ENCODE measurements at regions not wholly inside any gene's neighbourhood (a gene's known extent, or its start where the extent isn't known, plus 50 kb on each side); places are given as distances from the start of the nearest gene placed in this dataset.

- TF ChIP-seq, protein P1, sequence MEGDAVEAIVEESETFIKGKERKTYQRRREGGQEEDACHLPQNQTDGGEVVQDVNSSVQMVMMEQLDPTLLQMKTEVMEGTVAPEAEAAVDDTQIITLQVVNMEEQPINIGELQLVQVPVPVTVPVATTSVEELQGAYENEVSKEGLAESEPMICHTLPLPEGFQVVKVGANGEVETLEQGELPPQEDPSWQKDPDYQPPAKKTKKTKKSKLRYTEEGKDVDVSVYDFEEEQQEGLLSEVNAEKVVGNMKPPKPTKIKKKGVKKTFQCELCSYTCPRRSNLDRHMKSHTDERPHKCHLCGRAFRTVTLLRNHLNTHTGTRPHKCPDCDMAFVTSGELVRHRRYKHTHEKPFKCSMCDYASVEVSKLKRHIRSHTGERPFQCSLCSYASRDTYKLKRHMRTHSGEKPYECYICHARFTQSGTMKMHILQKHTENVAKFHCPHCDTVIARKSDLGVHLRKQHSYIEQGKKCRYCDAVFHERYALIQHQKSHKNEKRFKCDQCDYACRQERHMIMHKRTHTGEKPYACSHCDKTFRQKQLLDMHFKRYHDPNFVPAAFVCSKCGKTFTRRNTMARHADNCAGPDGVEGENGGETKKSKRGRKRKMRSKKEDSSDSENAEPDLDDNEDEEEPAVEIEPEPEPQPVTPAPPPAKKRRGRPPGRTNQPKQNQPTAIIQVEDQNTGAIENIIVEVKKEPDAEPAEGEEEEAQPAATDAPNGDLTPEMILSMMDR (IDR thresholded peaks at IDR 0.05; ENCODE audit: unreplicated experiment), result no peak
- peaks cover 11% of the 10 kb centered on the region for H3K4me1 Mint-ChIP-seq (ENCODE audit: unreplicated experiment)
- DNase-seq (ENCODE audit: low spot score), result no peak
Measured at GRCh38 chr17:72343911-72344310, 223.1 kb downstream of the SOX9 start.

GRCh38 chr17:72344613-72345012 lies 223.8 kb downstream of the SOX9 start:
- peaks cover 4% of the 10 kb centered on the region for H3K4me1 Mint-ChIP-seq (ENCODE audit: unreplicated experiment)
- no peak for DNase-seq (ENCODE audit: low spot score)
- no peaks in the 10 kb centered on the region for H3K36me3 Mint-ChIP-seq (ENCODE audit: low read depth, unreplicated experiment)
- no peaks in the 10 kb centered on the region for H3K9me3 Mint-ChIP-seq (ENCODE audit: unreplicated experiment)
- peaks cover 11% of the 10 kb centered on the region for H3K27me3 Mint-ChIP-seq (ENCODE audit: unreplicated experiment)
- no peak overlapping the region for H3K4me3 Mint-ChIP-seq (ENCODE audit: unreplicated experiment)
- TF ChIP-seq, protein P1 (IDR thresholded peaks at IDR 0.05; ENCODE audit: unreplicated experiment), result no peak
- H3K27ac Mint-ChIP-seq (ENCODE audit: unreplicated experiment), result no peak overlapping the region

More at GRCh38 chr17:72343911-72344310, 223.1 kb downstream of the SOX9 start:
- no peak overlapping the region for H3K27ac Mint-ChIP-seq (ENCODE audit: unreplicated experiment)
- H3K36me3 Mint-ChIP-seq (ENCODE audit: low read depth, unreplicated experiment), result no peaks in the 10 kb centered on the region
- H3K27me3 Mint-ChIP-seq (ENCODE audit: unreplicated experiment), result peaks cover 10% of the 10 kb centered on the region
- no peaks in the 10 kb centered on the region for H3K9me3 Mint-ChIP-seq (ENCODE audit: unreplicated experiment)
- no peak overlapping the region for H3K4me3 Mint-ChIP-seq (ENCODE audit: unreplicated experiment)

DNA sequence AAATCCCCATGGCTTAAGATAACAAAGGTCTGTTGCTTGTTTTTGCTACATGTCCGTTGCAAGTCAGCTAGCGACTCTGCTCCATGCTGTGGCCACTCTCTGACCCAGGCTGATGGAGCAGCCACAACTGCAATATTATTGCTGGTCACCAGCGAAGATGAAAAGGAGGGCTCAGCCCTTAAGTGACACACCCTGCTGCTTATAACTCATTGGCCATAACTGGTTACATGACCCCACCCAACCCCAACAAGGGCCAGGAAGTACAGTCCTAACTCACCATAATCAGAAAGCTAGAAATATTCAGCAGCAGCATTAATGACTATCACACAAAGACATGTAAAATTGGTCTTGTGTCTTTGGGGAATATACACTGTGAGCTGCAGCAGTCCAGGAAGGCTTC lies 224.3 kb downstream of the SOX9 start:
- TF ChIP-seq, protein P1 (IDR thresholded peaks at IDR 0.05; ENCODE audit: unreplicated experiment), result no peak
- H3K4me3 Mint-ChIP-seq (ENCODE audit: unreplicated experiment), result no peak overlapping the region
- H3K36me3 Mint-ChIP-seq (ENCODE audit: low read depth, unreplicated experiment), result no peaks in the 10 kb centered on the region
- H3K27me3 Mint-ChIP-seq (ENCODE audit: unreplicated experiment), result peaks cover 11% of the 10 kb centered on the region
- peaks cover 3% of the 10 kb centered on the region for H3K4me1 Mint-ChIP-seq (ENCODE audit: unreplicated experiment)
- no peaks in the 10 kb centered on the region for H3K9me3 Mint-ChIP-seq (ENCODE audit: unreplicated experiment)
- H3K27ac Mint-ChIP-seq (ENCODE audit: unreplicated experiment), result no peak overlapping the region
- no peak for DNase-seq (ENCODE audit: low spot score)

GRCh38 chr17:72345536-72345935 lies 224.7 kb downstream of the SOX9 start:
- peaks cover 3% of the 10 kb centered on the region for H3K4me1 Mint-ChIP-seq (ENCODE audit: unreplicated experiment)
- H3K27me3 Mint-ChIP-seq (ENCODE audit: unreplicated experiment), result peaks cover 11% of the 10 kb centered on the region
- DNase-seq (ENCODE audit: low spot score), result no peak
- no peaks in the 10 kb centered on the region for H3K9me3 Mint-ChIP-seq (ENCODE audit: unreplicated experiment)
- TF ChIP-seq, protein P1 (IDR thresholded peaks at IDR 0.05; ENCODE audit: unreplicated experiment), result no peak
- H3K27ac Mint-ChIP-seq (ENCODE audit: unreplicated experiment), result no peak overlapping the region
- no peaks in the 10 kb centered on the region for H3K36me3 Mint-ChIP-seq (ENCODE audit: low read depth, unreplicated experiment)
- H3K4me3 Mint-ChIP-seq (ENCODE audit: unreplicated experiment), result no peak overlapping the region

- no peak overlapping the region for H3K27ac Mint-ChIP-seq (ENCODE audit: unreplicated experiment)
Measured at GRCh38 chr17:72346306-72346705, 225.5 kb downstream of the SOX9 start.

More at GRCh38 chr17:72346306-72346705, 225.5 kb downstream of the SOX9 start:
- H3K36me3 Mint-ChIP-seq (ENCODE audit: low read depth, unreplicated experiment), result no peaks in the 10 kb centered on the region
- TF ChIP-seq, protein P1 (IDR thresholded peaks at IDR 0.05; ENCODE audit: unreplicated experiment), result no peak
- H3K4me3 Mint-ChIP-seq (ENCODE audit: unreplicated experiment), result no peak overlapping the region
- peaks cover 9% of the 10 kb centered on the region for H3K27me3 Mint-ChIP-seq (ENCODE audit: unreplicated experiment)
- H3K4me1 Mint-ChIP-seq (ENCODE audit: unreplicated experiment), result peaks cover 3% of the 10 kb centered on the region
- no peak for DNase-seq (ENCODE audit: low spot score)
- H3K9me3 Mint-ChIP-seq (ENCODE audit: unreplicated experiment), result no peaks in the 10 kb centered on the region
